HEK293 (cell line): ENCODE measurements at regions not wholly inside any gene's neighbourhood (a gene's known extent, or its start where the extent isn't known, plus 50 kb on each side); places are given as distances from the start of the nearest gene placed in this dataset.
"Not testable (repeated sequence)": the region's sequence is repeated elsewhere in the genome, so short reads cannot be mapped to it uniquely, and the experiment has no call there.

ENCODE experiments used
- CTCF ChIA-PET: fragments of 350-600 bp; formaldehyde crosslinking; extraction: SDS; loops from one replicate; lab custom pipeline; 2021; ENCODE audit warnings: antibody characterized with exemption; lab: Yijun Ruan, JAX
- POLR2A ChIA-PET: fragments of 300-600 bp; formaldehyde crosslinking; extraction: SDS; loops from one replicate; lab custom pipeline; 2020; ENCODE audit warnings: antibody characterized with exemption, inconsistent platforms; lab: Yijun Ruan, JAX
- H3K27ac ChIP-seq: fragments of 200-500 bp; sonication (Bioruptor generic); 2 replicates; pipeline ENCODE4 v1.5.1; 2014; ENCODE audit warnings: low read depth, low read length, control low read depth, inconsistent platforms; ENCODE audit errors: extremely low read depth
- H3K36me3 ChIP-seq, 2 experiments: fragments of 200-500 bp in 1 of 2; sonication (Bioruptor generic) in 1 of 2; 1 replicate in 1 of 2; 2 replicates in 1 of 2; pipeline ENCODE4 v1.5.1; 2014 to 2017; ENCODE audit warnings: inconsistent platforms in 2 of 2, low read length in 2 of 2; ENCODE audit not compliant: control insufficient read depth in 2 of 2, insufficient read depth in 1 of 2
- H3K4me1 ChIP-seq: fragments of 200-500 bp; sonication (Bioruptor generic); 2 replicates; pipeline ENCODE4 v1.5.1; 2014; ENCODE audit warnings: mild to moderate bottlenecking, low read length, inconsistent platforms; ENCODE audit not compliant: control insufficient read depth, insufficient read depth
- H3K4me3 ChIP-seq: 2 replicates; pipeline ENCODE4 v1.5.1; 2011; ENCODE audit warnings: low read depth, mild to moderate bottlenecking, control low read depth, low read length, moderate library complexity
- H3K9me3 ChIP-seq: fragments of 200-500 bp; sonication (Bioruptor generic); 2 replicates; pipeline ENCODE4 v1.5.1; 2014; ENCODE audit warnings: low read depth, low read length, inconsistent platforms; ENCODE audit not compliant: control insufficient read depth, insufficient read depth
- BCL11A ChIP-seq: fragments of 450-650 bp; formaldehyde crosslinking; IDR thresholded peaks from 2 replicates; pipeline ENCODE4 v1.5.1; 2016; ENCODE audit warnings: low read depth, missing biosample characterization, missing genetic modification characterization
- GLIS1 ChIP-seq: fragments of 450-650 bp; formaldehyde crosslinking; IDR thresholded peaks from 2 replicates; pipeline ENCODE4 v1.5.1; 2016; ENCODE audit warnings: missing biosample characterization, missing genetic modification characterization
- HOXA7 ChIP-seq: sonication (generic); formaldehyde crosslinking; IDR thresholded peaks from 2 replicates; pipeline ENCODE4 v1.8.1; 2022; ENCODE audit warnings: missing genetic modification reagents, borderline replicate concordance
- HOXC10 ChIP-seq: sonication (generic); formaldehyde crosslinking; IDR thresholded peaks from 2 replicates; pipeline ENCODE4 v1.8.1; 2023; ENCODE audit warnings: mild to moderate bottlenecking, missing genetic modification reagents
- SCRT2 ChIP-seq: fragments of 450-650 bp; formaldehyde crosslinking; IDR thresholded peaks from 2 replicates; pipeline ENCODE4 v1.5.1; 2016; ENCODE audit warnings: missing biosample characterization, missing genetic modification characterization
- WT1 ChIP-seq: fragments of 450-650 bp; formaldehyde crosslinking; IDR thresholded peaks from 2 replicates; pipeline ENCODE4 v1.5.1; 2016; ENCODE audit warnings: missing biosample characterization, missing genetic modification characterization
- YY2 ChIP-seq: fragments of 450-650 bp; formaldehyde crosslinking; IDR thresholded peaks from 2 replicates; pipeline ENCODE4 v1.5.1; 2016; ENCODE audit warnings: missing biosample characterization, missing genetic modification characterization
- ZBTB20 ChIP-seq: fragments of 450-650 bp; formaldehyde crosslinking; IDR thresholded peaks from 2 replicates; pipeline ENCODE4 v1.5.1; 2016; ENCODE audit warnings: missing biosample characterization, missing genetic modification characterization
- ZBTB21 ChIP-seq: fragments of 450-650 bp; formaldehyde crosslinking; IDR thresholded peaks from 2 replicates; pipeline ENCODE4 v1.5.1; 2017; ENCODE audit warnings: missing biosample characterization, missing genetic modification characterization
- ZEB2 ChIP-seq: fragments of 450-650 bp; formaldehyde crosslinking; IDR thresholded peaks from 2 replicates; pipeline ENCODE4 v1.5.1; 2016; ENCODE audit warnings: missing biosample characterization, missing genetic modification characterization
- ZFHX2 ChIP-seq: fragments of 450-650 bp; formaldehyde crosslinking; conservative IDR thresholded peaks from 2 replicates; pipeline ENCODE4 v1.5.1; 2016; ENCODE audit warnings: missing biosample characterization, missing genetic modification characterization
- ZNF157 ChIP-seq: fragments of 450-650 bp; formaldehyde crosslinking; IDR thresholded peaks from 2 replicates; pipeline ENCODE4 v1.5.1; 2016; ENCODE audit warnings: missing biosample characterization, missing genetic modification characterization
- ZNF239 ChIP-seq: fragments of 450-650 bp; formaldehyde crosslinking; IDR thresholded peaks from 2 replicates; pipeline ENCODE4 v1.5.1; 2016; ENCODE audit warnings: missing biosample characterization, missing genetic modification characterization
- ZNF555 ChIP-seq: fragments of 450-650 bp; formaldehyde crosslinking; conservative IDR thresholded peaks from 2 replicates; pipeline ENCODE4 v1.5.1; 2017; ENCODE audit warnings: missing biosample characterization, mild to moderate bottlenecking, missing genetic modification characterization, inconsistent platforms
- ZNF585B ChIP-seq: fragments of 450-650 bp; formaldehyde crosslinking; IDR thresholded peaks from 2 replicates; pipeline ENCODE4 v1.5.1; 2016; ENCODE audit warnings: missing biosample characterization, missing genetic modification characterization
- ZNF629 ChIP-seq: fragments of 450-650 bp; formaldehyde crosslinking; IDR thresholded peaks from 2 replicates; pipeline ENCODE4 v1.5.1; 2017; ENCODE audit warnings: missing biosample characterization, missing genetic modification characterization
- ZSCAN30 ChIP-seq: fragments of 450-650 bp; IDR thresholded peaks from 2 replicates; pipeline ENCODE4 v1.5.1; 2018; ENCODE audit warnings: missing biosample characterization, mild to moderate bottlenecking, missing genetic modification characterization, moderate library complexity
- TF ChIP-seq, protein P1 (sequence below): IDR thresholded peaks from 2 replicates; pipeline ENCODE4 v1.6.1; 2011; ENCODE audit warnings: mild to moderate bottlenecking, low read depth, low read length, borderline replicate concordance
- TF ChIP-seq, protein P2 (sequence below): fragments of 450-650 bp; formaldehyde crosslinking; IDR thresholded peaks from 2 replicates; pipeline ENCODE4 v1.5.1; 2016; ENCODE audit warnings: missing biosample characterization, missing genetic modification characterization

DNA sequence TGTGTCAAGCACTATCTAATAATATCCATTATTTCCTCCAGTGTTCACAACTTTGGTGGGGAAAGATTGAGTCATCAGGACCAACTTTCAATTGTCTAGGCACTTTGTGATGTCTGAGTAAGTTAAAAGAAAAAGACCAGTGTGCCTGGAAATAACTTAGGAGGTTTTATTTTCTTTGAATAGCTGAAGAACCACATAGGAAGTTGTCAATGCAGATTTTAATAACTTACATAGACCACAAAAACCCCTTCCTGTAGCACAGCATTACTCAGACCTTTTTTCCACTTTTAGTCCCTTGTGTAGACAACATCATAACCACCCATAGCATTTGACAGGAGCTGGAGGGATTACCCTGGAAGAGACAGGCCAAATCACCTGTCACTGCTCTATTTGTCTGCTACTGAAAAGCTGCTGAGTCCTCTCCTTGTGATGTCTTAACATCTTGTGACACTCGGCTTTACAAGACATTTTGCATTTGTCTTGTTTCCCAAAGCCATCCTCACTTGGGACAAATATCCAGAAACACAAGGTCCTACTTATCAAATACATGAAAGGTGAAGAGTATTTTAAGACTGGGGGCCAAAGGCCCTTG, 241.5 kb upstream of the PTER start:
- POLR2A ChIA-PET: no interaction called here
- TF ChIP-seq ZBTB21 (tag by site-specific recombination) (no peak), ZNF239 (tag by site-specific recombination) (no peak), HOXA7 (CRISPR knock-in tag) (no peak), ZNF157 (no peak), WT1 (no peak), BCL11A (tag by site-specific recombination) (no peak), ZNF629 (tag by site-specific recombination) (no peak)
- TF ChIP-seq, all 188 proteins: peak for 0
- Histone ChIP-seq H3K36me3 (no peaks in the 10 kb centered on the region), H3K4me1 (no peaks in the 10 kb centered on the region), H3K4me3 (no peak overlapping the region), H3K27ac (no peak overlapping the region), H3K9me3 (no peaks in the 10 kb centered on the region)
- CTCF ChIA-PET: interaction anchor here (0.7 kb wide), 1 partner anchor 632 kb away, joined by 3 read pairs; no protein-coding TSS in a partner anchor

DNA sequence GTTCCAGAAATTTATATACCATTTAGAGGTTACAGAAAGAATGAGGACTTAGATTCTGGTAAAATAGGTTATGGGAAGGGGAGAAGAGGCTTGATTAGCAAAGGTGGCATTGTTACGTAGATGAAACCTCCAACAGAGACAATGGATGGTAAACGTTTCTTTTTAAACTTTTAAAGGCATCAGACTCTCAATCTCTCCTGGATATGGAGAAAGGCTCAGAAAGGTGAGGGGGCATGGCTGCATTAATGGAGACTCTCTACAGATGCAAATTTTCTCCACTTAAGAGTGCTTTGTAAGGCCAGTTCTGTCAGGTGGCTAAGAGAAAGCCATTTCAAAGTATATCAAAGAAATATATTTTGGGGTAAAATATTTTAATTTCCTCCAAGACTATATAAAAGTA, 240.9 kb upstream of the PTER start:
- Histone ChIP-seq H3K36me3 (no peaks in the 10 kb centered on the region), H3K4me1 (no peaks in the 10 kb centered on the region)
- CTCF ChIA-PET: no interaction called here
- POLR2A ChIA-PET: no interaction called here
- TF ChIP-seq ZFHX2: no peak
- TF ChIP-seq ZEB2 (tag by site-specific recombination): no peak
- TF ChIP-seq ZSCAN30: no peak
- no peak for TF ChIP-seq GLIS1 (tag by site-specific recombination)
- no peak for TF ChIP-seq ZNF585B
- TF ChIP-seq ZBTB20 (tag by site-specific recombination): no peak
- no peak for TF ChIP-seq SCRT2 (tag by site-specific recombination)
- TF ChIP-seq HOXC10 (CRISPR knock-in tag): no peak
- TF ChIP-seq YY2 (tag by site-specific recombination): no peak
- TF ChIP-seq, all 188 proteins: peak for 0
- H3K9me3 ChIP-seq: no peaks in the 10 kb centered on the region
- no peak overlapping the region for H3K27ac ChIP-seq
- H3K4me3 ChIP-seq: no peak overlapping the region

DNA sequence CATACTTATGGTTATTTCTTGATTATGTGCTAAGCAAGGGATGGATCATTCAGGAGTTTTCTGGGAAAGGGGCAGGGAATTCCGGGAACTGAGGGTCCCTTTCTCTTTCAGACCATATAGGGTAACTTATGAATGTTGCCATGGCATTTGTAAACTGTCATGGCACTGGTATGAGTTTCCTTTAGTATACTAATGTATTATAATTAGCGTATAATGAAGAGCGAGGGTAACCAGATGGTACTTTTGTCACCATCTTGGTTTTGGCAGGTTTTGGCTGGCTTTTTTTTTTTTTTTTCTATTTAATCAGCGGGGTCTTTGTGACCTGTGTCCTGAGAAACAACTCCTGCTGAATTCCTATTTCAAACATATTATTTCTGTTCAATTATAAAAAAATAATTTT, 237.6 kb upstream of the PTER start:
- H3K4me3 ChIP-seq: no peak overlapping the region
- CTCF ChIA-PET: no interaction called here
- H3K4me1 ChIP-seq: no peaks in the 10 kb centered on the region
- TF ChIP-seq ZNF555 (tag by site-specific recombination) (no peak), HOXC10 (CRISPR knock-in tag) (no peak), ZNF629 (tag by site-specific recombination) (no peak), YY2 (tag by site-specific recombination) (no peak)
- TF ChIP-seq, protein P1, sequence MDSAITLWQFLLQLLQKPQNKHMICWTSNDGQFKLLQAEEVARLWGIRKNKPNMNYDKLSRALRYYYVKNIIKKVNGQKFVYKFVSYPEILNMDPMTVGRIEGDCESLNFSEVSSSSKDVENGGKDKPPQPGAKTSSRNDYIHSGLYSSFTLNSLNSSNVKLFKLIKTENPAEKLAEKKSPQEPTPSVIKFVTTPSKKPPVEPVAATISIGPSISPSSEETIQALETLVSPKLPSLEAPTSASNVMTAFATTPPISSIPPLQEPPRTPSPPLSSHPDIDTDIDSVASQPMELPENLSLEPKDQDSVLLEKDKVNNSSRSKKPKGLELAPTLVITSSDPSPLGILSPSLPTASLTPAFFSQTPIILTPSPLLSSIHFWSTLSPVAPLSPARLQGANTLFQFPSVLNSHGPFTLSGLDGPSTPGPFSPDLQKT: no peak
- TF ChIP-seq, protein P2, sequence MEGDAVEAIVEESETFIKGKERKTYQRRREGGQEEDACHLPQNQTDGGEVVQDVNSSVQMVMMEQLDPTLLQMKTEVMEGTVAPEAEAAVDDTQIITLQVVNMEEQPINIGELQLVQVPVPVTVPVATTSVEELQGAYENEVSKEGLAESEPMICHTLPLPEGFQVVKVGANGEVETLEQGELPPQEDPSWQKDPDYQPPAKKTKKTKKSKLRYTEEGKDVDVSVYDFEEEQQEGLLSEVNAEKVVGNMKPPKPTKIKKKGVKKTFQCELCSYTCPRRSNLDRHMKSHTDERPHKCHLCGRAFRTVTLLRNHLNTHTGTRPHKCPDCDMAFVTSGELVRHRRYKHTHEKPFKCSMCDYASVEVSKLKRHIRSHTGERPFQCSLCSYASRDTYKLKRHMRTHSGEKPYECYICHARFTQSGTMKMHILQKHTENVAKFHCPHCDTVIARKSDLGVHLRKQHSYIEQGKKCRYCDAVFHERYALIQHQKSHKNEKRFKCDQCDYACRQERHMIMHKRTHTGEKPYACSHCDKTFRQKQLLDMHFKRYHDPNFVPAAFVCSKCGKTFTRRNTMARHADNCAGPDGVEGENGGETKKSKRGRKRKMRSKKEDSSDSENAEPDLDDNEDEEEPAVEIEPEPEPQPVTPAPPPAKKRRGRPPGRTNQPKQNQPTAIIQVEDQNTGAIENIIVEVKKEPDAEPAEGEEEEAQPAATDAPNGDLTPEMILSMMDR (tag by site-specific recombination): no peak
- no peaks in the 10 kb centered on the region for H3K36me3 ChIP-seq
- POLR2A ChIA-PET: no interaction called here
- H3K9me3 ChIP-seq: no peaks in the 10 kb centered on the region
- no peak overlapping the region for H3K27ac ChIP-seq

DNA sequence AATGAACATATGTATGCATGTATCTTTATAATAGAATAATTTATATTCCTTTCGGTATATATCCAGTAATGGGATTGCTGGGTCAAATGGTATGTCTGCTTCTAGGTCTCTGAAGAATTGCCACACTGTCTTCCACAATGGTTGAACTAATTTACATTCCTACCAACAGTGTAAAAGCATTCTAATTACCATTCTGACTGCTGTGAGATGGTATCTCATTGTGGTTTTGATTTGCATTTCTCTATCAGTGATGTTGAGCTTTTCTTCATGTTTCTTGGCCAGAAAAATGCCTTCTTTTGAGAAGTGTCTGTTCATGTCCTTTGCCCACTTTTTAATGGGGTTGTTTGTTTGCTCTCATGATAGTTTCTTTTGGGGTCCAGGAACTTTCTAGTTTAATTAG, 213.2 kb upstream of the PTER start:
- H3K27ac ChIP-seq, H3K9me3 ChIP-seq, H3K36me3 ChIP-seq, H3K4me1 ChIP-seq, POLR2A ChIA-PET, H3K4me3 ChIP-seq, CTCF ChIA-PET: not testable (repeated sequence)
